ENCODE measurements at regions not wholly inside any gene's neighbourhood (a gene's known extent, or its start where the extent isn't known, plus 50 kb on each side); places are given as distances from the start of the nearest gene placed in this dataset.

- in situ Hi-C loops (cut with HindIII; ENCODE audit: extremely low pct_ligation_motif_present, low pct_unique_long_range_greater_than_20kb) (loop anchor here (25.0 kb wide), 2 partner anchors 326 to 1501 kb away; no protein-coding TSS in a partner anchor), intact Hi-C loops (cut with micrococcal nuclease; ENCODE audit: unreplicated experiment) (no loop called here)
- Histone ChIP-seq H3K4me1 (ENCODE audit: insufficient read depth, low read length) (no peaks in the 10 kb centered on the region), H4K20me1 (ENCODE audit: insufficient read depth, low read length) (no peaks in the 10 kb centered on the region), H3K79me2 (ENCODE audit: insufficient read depth, low read length) (no peaks in the 10 kb centered on the region), H3K27ac (ENCODE audit: extremely low read length, insufficient read depth, low read length) (no peak overlapping the region), H3K9me3 (ENCODE audit: low read length) (peaks cover 20% of the 10 kb centered on the region), H2AFZ (ENCODE audit: low read length) (no peak overlapping the region), H3K36me3 (replicated peaks in 1 of 2; ENCODE audit: control insufficient read depth in 1 of 2, insufficient read depth in 2 of 2, low read length in 2 of 2) (no peaks in the 10 kb centered on the region), H3K4me3 (replicated peaks in 1 of 3; ENCODE audit: insufficient read depth in 1 of 3, low read depth in 2 of 3, low read length in 3 of 3) (no peak overlapping the region), H3K9ac (ENCODE audit: insufficient read depth, low read depth, low read length) (no peak overlapping the region), H3K27me3 (ENCODE audit: control insufficient read depth in 1 of 2, insufficient read depth in 2 of 2, low read length in 2 of 2) (no peaks in the 10 kb centered on the region), H3K4me2 (ENCODE audit: low read depth, low read length) (no peak overlapping the region)
- TF ChIP-seq ELF1 (CRISPR knock-in tag; IDR thresholded peaks at IDR 0.05) (no peak), HNRNPK (IDR thresholded peaks at IDR 0.05; ENCODE audit: low read depth, low read length, poor library complexity, severe bottlenecking) (peak; percentile 91), JARID2 (CRISPR knock-in tag; IDR thresholded peaks at IDR 0.05; ENCODE audit: insufficient replicate concordance) (no peak)
- POLR2A ChIA-PET: no interaction called here
- WGBS (ENCODE audit: low lambda C conversion rate): 0% methylated on average over 1 of the region's 1 CpG
- FAIRE-seq (no peak), DNase-seq (ENCODE audit: low spot score) (no peak), ATAC-seq (no peak)
- no TSS peak for BruUV-seq (replicated peaks)
- CTCF ChIA-PET (ENCODE audit: low intra/inter-chr PET ratio, low total read pairs): no interaction called here
These were observed 244.2 kb downstream of the GRXCR1 start for GRCh38 chr4:43136752-43137151.

- ATAC-seq (no peak), FAIRE-seq (no peak), DNase-seq (ENCODE audit: low spot score) (no peak)
- intact Hi-C loops (cut with micrococcal nuclease; ENCODE audit: unreplicated experiment) (no loop called here), in situ Hi-C loops (cut with HindIII; ENCODE audit: extremely low pct_ligation_motif_present, low pct_unique_long_range_greater_than_20kb) (loop anchor here (25.0 kb wide), 2 partner anchors 316 to 1491 kb away; no protein-coding TSS in a partner anchor)
- ChIA-PET CTCF (ENCODE audit: low intra/inter-chr PET ratio, low total read pairs) (no interaction called here), POLR2A (no interaction called here)
- Histone ChIP-seq H3K9ac (ENCODE audit: insufficient read depth, low read depth, low read length) (no peak overlapping the region), H3K4me1 (ENCODE audit: insufficient read depth, low read length) (no peaks in the 10 kb centered on the region), H3K27me3 (ENCODE audit: control insufficient read depth in 1 of 2, insufficient read depth in 2 of 2, low read length in 2 of 2) (no peaks in the 10 kb centered on the region), H4K20me1 (ENCODE audit: insufficient read depth, low read length) (no peaks in the 10 kb centered on the region), H3K36me3 (replicated peaks in 1 of 2; ENCODE audit: control insufficient read depth in 1 of 2, insufficient read depth in 2 of 2, low read length in 2 of 2) (no peaks in the 10 kb centered on the region), H3K4me2 (ENCODE audit: low read depth, low read length) (no peak overlapping the region), H2AFZ (ENCODE audit: low read length) (no peak overlapping the region), H3K9me3 (ENCODE audit: low read length) (peaks cover 12% of the 10 kb centered on the region), H3K79me2 (ENCODE audit: insufficient read depth, low read length) (no peaks in the 10 kb centered on the region), H3K4me3 (replicated peaks in 1 of 3; ENCODE audit: insufficient read depth in 1 of 3, low read depth in 2 of 3, low read length in 3 of 3) (no peak overlapping the region), H3K27ac (ENCODE audit: extremely low read length, insufficient read depth, low read length) (no peak overlapping the region)
- WGBS (ENCODE audit: low lambda C conversion rate): 2% methylated on average over 3 of the region's 3 CpGs
- BruUV-seq (replicated peaks): no TSS peak
- TF ChIP-seq CREB3 (CRISPR knock-in tag; IDR thresholded peaks at IDR 0.05) (no peak), ZNF609 (CRISPR knock-in tag; IDR thresholded peaks at IDR 0.05; ENCODE audit: borderline replicate concordance) (no peak), ZNF597 (CRISPR knock-in tag; IDR thresholded peaks at IDR 0.05) (no peak), ZNF230 (CRISPR knock-in tag; IDR thresholded peaks at IDR 0.05) (no peak), ZNF512 (CRISPR knock-in tag; IDR thresholded peaks at IDR 0.05) (no peak)
These were observed 253.7 kb downstream of the GRXCR1 start for GRCh38 chr4:43146198-43146597.

Data from HepG2 (cell line).